IMR-90 (cell line): ENCODE measurements at regions not wholly inside any gene's neighbourhood (a gene's known extent, or its start where the extent isn't known, plus 50 kb on each side); places are given as distances from the start of the nearest gene placed in this dataset.

Experiments used
- ATAC-seq: fragments of 200-7000 bp; cut with Tn5 transposase; 2 replicates; pipeline ENCODE4 v1.9.1; 2020; ENCODE audit warnings: low read depth, mild to moderate bottlenecking, moderate library complexity
- BruUV-seq: library from RNA; stranded (reverse); fragments of 400-500 nt; replicated peaks from 2 replicates; lab custom pipeline; 2021; lab: Mats Ljungman, UMichigan
- CTCF ChIA-PET: fragments of 300-600 bp; formaldehyde crosslinking; extraction: SDS; loops from one replicate; lab custom pipeline; 2021; ENCODE audit warnings: antibody characterized with exemption; lab: Yijun Ruan, JAX
- POLR2A ChIA-PET: fragments of 300-600 bp; sonication (Branson Sonifier 250); formaldehyde crosslinking; loops from one replicate; lab custom pipeline; 2022; ENCODE audit warnings: antibody characterized with exemption; ENCODE audit not compliant: unreplicated experiment; lab: Charles Lee
- DNase-seq: peaks from one replicate; pipeline ENCODE4 v3.0.0; 2013
- H2AFZ ChIP-seq: replicated peaks from 2 replicates; pipeline ENCODE3; 2013; ENCODE audit warnings: low read length, mild to moderate bottlenecking; ENCODE audit not compliant: poor library complexity
- H2AK5ac ChIP-seq: 2 replicates; pipeline ENCODE4 v1.6.1; 2013; ENCODE audit warnings: low read depth, low read length, inconsistent platforms
- H2AK9ac ChIP-seq: replicated peaks from 2 replicates; pipeline ENCODE3; 2013; ENCODE audit warnings: mild to moderate bottlenecking, low read depth, low read length, moderate library complexity; ENCODE audit not compliant: poor library complexity
- H2BK120ac ChIP-seq: 2 replicates; pipeline ENCODE4 v1.6.1; 2013; ENCODE audit warnings: low read depth, low read length, inconsistent platforms
- H2BK15ac ChIP-seq: 3 replicates; pipeline ENCODE4 v1.6.1; 2013; ENCODE audit warnings: low read depth, low read length, inconsistent platforms
- H2BK20ac ChIP-seq: 2 replicates; pipeline ENCODE4 v1.6.1; 2013; ENCODE audit warnings: low read depth, mild to moderate bottlenecking, inconsistent platforms, low read length, moderate library complexity
- H2BK5ac ChIP-seq: 2 replicates; pipeline ENCODE4 v1.6.1; 2013; ENCODE audit warnings: mild to moderate bottlenecking, low read depth, low read length, inconsistent platforms; ENCODE audit not compliant: poor library complexity, severe bottlenecking
- H3K14ac ChIP-seq: replicated peaks from 2 replicates; pipeline ENCODE4 v1.6.1; 2013; ENCODE audit warnings: low read depth, low read length, inconsistent platforms
- H3K18ac ChIP-seq: 2 replicates; pipeline ENCODE4 v1.6.1; 2013; ENCODE audit warnings: low read depth, low read length, control low read depth
- H3K23ac ChIP-seq: 2 replicates; pipeline ENCODE4 v1.6.1; 2013; ENCODE audit warnings: low read depth, low read length, inconsistent platforms
- H3K27ac ChIP-seq: 2 replicates; pipeline ENCODE4 v1.5.1; 2013; ENCODE audit warnings: mild to moderate bottlenecking, control low read depth, low read length; ENCODE audit not compliant: insufficient read depth
- H3K27me3 ChIP-seq: 2 replicates; pipeline ENCODE4 v1.6.1; 2013; ENCODE audit warnings: low read length; ENCODE audit not compliant: control insufficient read depth, insufficient read depth
- H3K36me3 ChIP-seq: 2 replicates; pipeline ENCODE4 v1.6.1; 2013; ENCODE audit warnings: low read length, mixed read lengths; ENCODE audit not compliant: control insufficient read depth, insufficient read depth
- H3K4ac ChIP-seq: 2 replicates; pipeline ENCODE4 v1.6.1; 2013; ENCODE audit warnings: low read depth, low read length, inconsistent platforms
- H3K4me1 ChIP-seq: 2 replicates; pipeline ENCODE4 v1.6.1; 2013; ENCODE audit warnings: low read length, mixed read lengths; ENCODE audit not compliant: control insufficient read depth, insufficient read depth
- H3K4me2 ChIP-seq: 2 replicates; pipeline ENCODE4 v1.6.1; 2013; ENCODE audit warnings: low read depth, mild to moderate bottlenecking, control low read depth, low read length, moderate library complexity
- H3K4me3 ChIP-seq: 2 replicates; pipeline ENCODE4 v1.5.1; 2013; ENCODE audit warnings: low read depth, mild to moderate bottlenecking, control low read depth, low read length, moderate library complexity; ENCODE audit not compliant: insufficient read depth
- H3K56ac ChIP-seq: 2 replicates; pipeline ENCODE4 v1.6.1; 2013; ENCODE audit warnings: low read length, inconsistent platforms; ENCODE audit not compliant: insufficient read depth; ENCODE audit errors: extremely low read depth
- H3K79me1 ChIP-seq, 2 experiments: 2 replicates each; pipeline ENCODE4 v1.6.1; 2013; ENCODE audit warnings: low read length in 2 of 2, inconsistent platforms in 1 of 2, low read depth in 1 of 2
- H3K9ac ChIP-seq: 2 replicates; pipeline ENCODE4 v1.6.1; 2013; ENCODE audit warnings: low read depth, low read length, control low read depth
- H3K9me1 ChIP-seq: 2 replicates; pipeline ENCODE4 v1.6.1; 2013; ENCODE audit warnings: low read length, inconsistent platforms; ENCODE audit not compliant: insufficient read depth
- H3K9me3 ChIP-seq: 2 replicates; pipeline ENCODE4 v1.6.1; 2013; ENCODE audit warnings: low read length; ENCODE audit not compliant: control insufficient read depth, insufficient read depth
- H4K20me1 ChIP-seq: 2 replicates; pipeline ENCODE4 v1.6.1; 2013; ENCODE audit warnings: low read length, inconsistent platforms; ENCODE audit not compliant: insufficient read depth
- H4K5ac ChIP-seq: 2 replicates; pipeline ENCODE4 v1.6.1; 2013; ENCODE audit warnings: mild to moderate bottlenecking, low read depth, low read length, control low read depth
- H4K8ac ChIP-seq, 2 experiments: 2 replicates each; pipeline ENCODE4 v1.6.1; 2013; ENCODE audit warnings: low read depth in 2 of 2, low read length in 2 of 2, control low read depth in 1 of 2, inconsistent platforms in 1 of 2
- H4K91ac ChIP-seq: 2 replicates; pipeline ENCODE4 v1.6.1; 2013; ENCODE audit warnings: low read depth, low read length, inconsistent platforms; ENCODE audit not compliant: insufficient read depth
- POLR2A ChIP-seq: IDR thresholded peaks from 2 replicates; pipeline ENCODE4 v1.6.1; 2012; ENCODE audit warnings: mild to moderate bottlenecking, low read depth, low read length
- SMC3 ChIP-seq: fragments of 150-350 bp; IDR thresholded peaks from 2 replicates; pipeline ENCODE4 v1.6.1; 2016; ENCODE audit warnings: low read depth, mild to moderate bottlenecking, antibody characterized with exemption, low read length, moderate library complexity
- WGBS, 2 experiments: methylation state at CpG; one replicate each; pipeline versions ENCODE4 v1.1.5 to v1.1.7; 2013; ENCODE audit warnings: missing lambda C conversion rate in 2 of 2; ENCODE audit not compliant: insufficient read length in 1 of 2; ENCODE audit errors: extremely low coverage in 2 of 2; 5-methylcytosine and 5-hydroxymethylcytosine counted together
- dilution Hi-C: fragments of 300-500 bp; cut with HindIII; formaldehyde crosslinking; loops from one replicate; pipeline ENCODE4 v1.14.3; 2018; ENCODE audit warnings: low sequenced_read_pairs; ENCODE audit not compliant: unreplicated experiment
- in situ Hi-C: fragments of 300-500 bp; cut with MboI; formaldehyde crosslinking; loops from 3 replicates; pipeline ENCODE4 v1.14.3; 2019; ENCODE audit warnings: low sequenced_read_pairs, inconsistent platforms, mixed read lengths
- intact Hi-C: fragments of 100-400 bp; cut with micrococcal nuclease; formaldehyde crosslinking; loops from 2 replicates; pipeline ENCODE4 v1.10.0; 2022

- Histone ChIP-seq H3K4me2 (peak overlapping the region; percentile 21; the same call in 1 of the 2 replicates), H3K9me3 (no peaks in the 10 kb centered on the region), H2BK120ac (no peak overlapping the region), H3K79me1 (no peaks in the 10 kb centered on the region), H3K27ac (no peak overlapping the region), H2AK5ac (peak overlapping the region; percentile 45; the same call in 1 of the 2 replicates), H4K20me1 (no peaks in the 10 kb centered on the region), H3K56ac (no peak overlapping the region), H3K23ac (no peak overlapping the region), H2AFZ (peak overlapping the region; percentile 9), H2BK20ac (no peak overlapping the region), H4K5ac (no peak overlapping the region), H3K27me3 (no peaks in the 10 kb centered on the region), H3K18ac (peak overlapping the region; percentile 46; the same call in 1 of the 2 replicates), H2BK15ac (no peak overlapping the region; the same call in 2 of the 3 replicates), H3K4me1 (peaks cover 6% of the 10 kb centered on the region; the same call in 1 of the 2 replicates), H4K8ac (peak overlapping the region in 1 of 2 experiments; percentile 62; a peak in 1 of 4 replicates), H3K4ac (0 out of 2 replicates have a peak overlapping the region, but pooled peaks have one; percentile 9), H2BK5ac (peak overlapping the region; percentile 51), H3K36me3 (no peaks in the 10 kb centered on the region), H4K91ac (no peak overlapping the region), H3K9me1 (0 out of 2 replicates have a peak, but pooled peaks cover 3% of the 10 kb centered on the region), H3K14ac (no peak overlapping the region), H3K4me3 (no peak overlapping the region), H2AK9ac (no peak overlapping the region), H3K9ac (no peak overlapping the region)
- 19% methylated on average over 5 of the region's 13 CpGs; no CpG with 5 or more reads in 1 of the 2 experiments for WGBS, 2 experiments
- TF ChIP-seq POLR2A (no peak), SMC3 (no peak)
- BruUV-seq = no TSS peak
- POLR2A ChIA-PET = interaction anchor here (0.6 kb wide), 1 partner anchor 32 kb away, joined by 4 read pairs; no protein-coding TSS in a partner anchor
- dilution Hi-C loops = no loop called here
- intact Hi-C loops = no loop called here
- in situ Hi-C loops = no loop called here
- ATAC-seq = no peak
- CTCF ChIA-PET = no interaction called here
- peak; percentile 20 for DNase-seq
These were observed 59.5 kb upstream of the TGM3 start for GRCh38 chr20:2236256-2236655.
